ENCODE measurements at regions not wholly inside any gene's neighbourhood (a gene's known extent, or its start where the extent isn't known, plus 50 kb on each side); places are given as distances from the start of the nearest gene placed in this dataset.

DNA sequence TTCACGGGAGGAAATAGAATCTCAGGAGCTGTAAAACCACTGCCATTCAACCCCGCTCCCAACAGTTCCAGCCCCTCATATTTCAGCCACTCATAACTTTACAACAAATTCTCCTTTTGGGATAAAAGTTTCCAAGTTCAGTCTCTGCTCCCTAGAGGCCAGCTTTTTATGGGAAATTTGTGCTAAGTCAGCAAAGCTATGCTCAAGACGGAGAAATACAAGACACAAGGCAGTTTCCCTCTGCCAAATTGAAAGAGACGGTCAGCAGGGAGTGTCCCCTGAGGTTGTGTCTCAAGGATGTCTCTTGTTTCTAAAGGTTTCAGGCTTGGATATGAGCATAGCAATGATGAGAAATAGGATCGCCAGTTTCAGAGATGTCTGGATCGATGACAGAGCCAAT lies 608.6 kb downstream of the CCDC171 start:
- DNase-seq: no peak

DNA sequence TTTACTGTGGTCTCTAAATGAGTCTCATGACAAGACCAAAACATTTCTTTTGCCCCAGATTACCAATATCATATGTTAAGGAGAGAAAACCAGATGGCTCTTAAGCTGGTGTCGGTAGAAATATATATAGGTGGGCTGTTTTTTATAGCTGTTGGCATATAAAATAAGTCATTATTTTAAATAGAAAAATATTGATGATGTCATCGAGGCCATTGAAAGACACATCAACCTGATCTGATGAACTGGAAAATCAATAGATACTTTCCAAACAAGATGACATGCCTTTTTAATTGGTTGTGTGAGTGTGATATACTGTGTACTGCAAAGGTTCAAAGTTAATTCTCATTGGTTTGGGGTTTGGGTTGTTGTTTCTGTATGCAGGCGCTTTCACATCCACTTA lies 617.3 kb downstream of the CCDC171 start:
- no peak for DNase-seq

DNA sequence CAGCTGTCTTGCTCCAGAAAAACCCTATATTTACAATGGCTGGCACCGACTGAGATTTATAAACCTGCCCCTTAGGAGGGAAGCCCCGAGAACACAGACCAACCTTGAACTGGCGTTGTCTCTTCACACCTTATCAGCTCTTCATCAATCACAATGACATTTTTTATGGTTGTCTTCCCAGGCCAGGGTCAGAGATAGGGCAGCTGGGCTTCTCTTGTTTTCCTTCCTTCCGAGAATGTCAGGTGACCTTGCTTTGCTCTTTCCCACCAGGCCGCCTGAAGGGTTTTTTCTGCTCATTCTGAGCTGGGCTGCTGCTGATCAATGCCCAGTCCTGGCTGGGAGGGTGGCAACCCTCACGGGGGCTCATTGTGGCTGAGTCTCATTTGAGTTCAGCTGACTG lies 619.1 kb downstream of the CCDC171 start:
- no peak for DNase-seq

DNA sequence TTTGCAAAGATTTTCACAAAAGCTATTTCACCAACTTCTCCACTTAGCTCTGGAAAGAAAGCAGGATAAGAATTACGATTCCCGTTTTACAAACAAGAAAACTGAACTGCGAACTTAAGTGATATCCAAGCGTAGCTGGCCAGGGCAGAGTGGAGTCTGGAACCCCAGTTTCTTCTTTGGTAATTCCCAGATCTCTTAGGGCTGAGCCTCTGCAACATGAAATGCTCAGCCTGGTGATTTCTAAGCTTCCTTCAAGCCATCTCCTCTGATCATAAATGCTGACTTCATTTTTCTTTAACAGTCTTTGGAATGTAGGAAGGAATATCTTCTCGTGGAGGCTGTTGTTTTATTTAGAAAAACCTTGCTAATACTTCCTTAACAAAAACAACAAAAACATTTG lies 620.0 kb downstream of the CCDC171 start:
- DNase-seq: no peak

DNA sequence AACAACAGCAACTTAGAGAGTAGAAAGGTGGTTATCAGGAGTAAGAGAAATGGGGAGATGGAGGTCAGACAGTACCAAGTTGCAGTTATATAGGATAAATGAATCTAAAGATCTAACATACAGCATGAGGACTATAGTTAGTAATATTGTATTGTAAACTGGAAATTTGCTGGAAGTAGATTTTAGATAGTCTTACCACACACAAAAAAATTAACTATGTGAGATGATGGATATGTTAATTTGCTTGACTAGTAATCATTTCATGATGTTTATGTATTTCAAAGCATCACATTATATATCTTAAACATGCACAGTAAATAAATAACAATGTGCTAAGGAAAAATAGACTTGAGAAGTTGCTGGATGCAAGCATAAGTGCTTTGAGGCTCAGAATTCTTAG lies 622.1 kb downstream of the CCDC171 start:
- DNase-seq: no peak

DNA sequence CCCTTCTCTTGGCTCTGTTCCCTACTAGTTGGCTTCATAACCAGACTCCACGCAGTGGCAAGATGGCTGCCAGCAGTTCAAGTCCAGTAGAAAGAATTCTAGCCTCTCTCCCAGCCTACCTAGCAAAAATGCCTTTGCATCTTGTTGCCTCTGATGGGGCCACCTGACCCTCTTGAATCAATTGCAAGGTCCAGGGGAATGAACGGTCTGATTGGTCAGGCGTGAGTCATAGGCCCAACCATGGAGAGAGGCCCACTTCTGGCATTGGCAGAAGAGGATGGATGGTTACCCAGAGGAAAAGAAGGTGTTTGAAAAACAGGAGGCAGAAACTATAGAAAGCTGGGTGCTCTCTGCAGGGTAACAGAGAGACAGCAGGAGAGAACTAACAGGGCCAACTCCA lies 622.6 kb downstream of the CCDC171 start:
- no peak for DNase-seq

DNA sequence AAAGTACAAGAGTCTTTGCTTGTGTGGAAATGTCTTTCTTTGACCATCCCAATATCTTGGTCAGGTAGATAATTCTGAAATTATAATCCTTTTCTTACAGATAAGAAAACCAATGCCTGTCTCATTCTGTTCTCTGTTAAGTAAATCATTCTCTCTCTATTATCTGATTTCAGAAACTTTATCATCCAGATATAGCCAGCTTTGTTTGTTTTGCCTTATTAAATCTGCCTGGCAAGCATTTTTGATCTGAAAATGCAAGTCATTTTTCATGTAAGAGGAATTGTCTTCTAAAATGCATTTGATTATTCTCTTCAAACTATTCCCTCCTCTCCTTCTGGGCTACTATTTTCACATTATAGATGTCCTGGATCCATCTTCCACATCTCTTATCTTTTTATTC lies 625.5 kb downstream of the CCDC171 start:
- DNase-seq: no peak

DNA sequence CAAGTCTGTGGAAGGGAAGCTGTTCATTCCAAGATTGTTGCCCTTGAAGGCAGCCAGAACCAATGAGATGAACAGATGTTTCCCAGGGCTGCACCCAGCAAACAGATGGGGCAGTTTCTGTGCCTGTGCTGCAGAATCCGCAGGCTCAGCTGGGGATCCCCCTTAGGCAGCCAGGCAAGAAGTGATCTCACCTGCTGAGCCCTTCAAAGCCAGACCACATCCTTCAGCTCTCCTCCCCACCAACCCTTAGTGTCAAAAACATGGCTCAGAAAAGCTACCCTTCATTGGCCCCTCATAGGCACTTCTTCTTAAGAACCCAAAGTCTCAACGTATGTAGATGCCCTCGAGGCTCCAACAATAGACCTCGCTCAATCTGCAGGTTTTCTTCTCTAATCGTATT lies 626.7 kb downstream of the CCDC171 start:
- DNase-seq: no peak

DNA sequence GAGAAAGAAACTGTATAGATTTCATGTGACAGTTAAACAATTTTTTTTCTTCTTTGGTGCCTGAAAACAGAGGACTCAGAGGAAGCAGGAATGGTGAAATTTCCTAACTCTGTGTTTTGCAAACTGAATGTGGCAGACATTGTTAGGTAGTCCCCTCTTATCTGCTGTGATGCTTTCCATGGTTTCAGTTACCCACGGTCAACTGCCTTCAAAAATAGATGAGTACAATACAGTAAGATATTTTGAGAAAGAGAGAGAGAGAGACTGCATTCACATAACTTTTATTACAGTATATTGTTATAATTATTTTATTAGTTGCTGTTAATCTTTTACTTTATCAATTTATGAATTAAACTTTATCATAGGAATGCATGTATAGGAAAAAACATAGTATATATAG lies 627.2 kb downstream of the CCDC171 start:
- no peak for DNase-seq

DNA sequence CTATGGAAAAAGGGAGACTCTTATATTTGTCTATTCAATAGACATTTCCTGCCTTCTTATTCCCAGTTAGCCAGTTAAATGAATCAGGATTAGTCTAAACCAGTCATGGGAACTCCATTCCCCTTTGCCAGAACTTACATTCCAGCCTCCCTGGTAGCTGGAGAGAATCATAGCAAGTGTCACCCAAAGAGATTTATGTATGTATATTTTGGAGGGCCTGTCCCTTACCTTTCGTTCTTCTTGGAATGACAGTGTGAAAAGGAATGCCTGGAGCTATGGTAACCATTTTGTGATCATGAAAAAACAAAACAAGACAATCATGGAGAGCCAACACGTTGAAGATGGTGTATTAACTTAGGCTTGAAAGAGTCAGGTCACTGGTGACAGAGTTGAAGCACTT lies 627.7 kb downstream of the CCDC171 start:
- no peak for DNase-seq

DNA sequence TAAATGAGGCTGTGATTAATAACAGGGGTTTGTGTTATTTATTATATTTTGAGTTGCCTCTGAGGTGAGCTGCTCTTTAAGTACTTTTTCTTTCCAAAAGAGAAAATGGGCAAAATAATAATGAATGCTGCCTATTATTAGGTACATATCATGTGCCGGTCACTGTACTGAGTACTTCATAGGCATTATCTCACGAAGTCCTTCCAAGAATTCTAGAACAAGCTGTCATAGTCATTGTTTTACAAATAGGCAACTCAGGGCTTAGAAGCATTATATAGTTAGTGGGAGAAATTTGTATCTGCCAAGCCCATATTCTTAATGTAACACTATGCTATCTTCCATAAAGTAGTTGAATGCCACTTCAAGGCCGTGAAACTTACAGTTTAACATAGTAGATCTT lies 628.7 kb downstream of the CCDC171 start:
- no peak for DNase-seq

DNA sequence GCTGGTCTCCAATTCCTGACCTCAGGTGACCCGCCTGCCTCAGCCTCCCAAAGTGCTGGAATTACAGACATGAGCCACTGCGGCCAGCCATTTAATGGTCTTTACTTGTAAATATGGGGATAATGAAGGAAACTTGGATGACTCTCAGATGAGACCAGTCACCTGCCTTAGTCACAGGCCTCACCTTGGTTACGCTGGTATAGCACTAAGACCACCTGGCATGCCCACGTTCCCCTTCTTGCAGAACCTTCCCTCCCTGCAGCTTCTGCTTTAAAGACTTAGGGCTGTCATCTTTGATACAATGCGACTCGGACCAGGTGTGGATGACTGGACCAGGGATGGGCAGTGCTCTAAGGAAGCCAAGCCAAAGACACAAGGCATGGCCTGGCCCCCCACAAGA lies 629.9 kb downstream of the CCDC171 start:
- no peak for DNase-seq

DNA sequence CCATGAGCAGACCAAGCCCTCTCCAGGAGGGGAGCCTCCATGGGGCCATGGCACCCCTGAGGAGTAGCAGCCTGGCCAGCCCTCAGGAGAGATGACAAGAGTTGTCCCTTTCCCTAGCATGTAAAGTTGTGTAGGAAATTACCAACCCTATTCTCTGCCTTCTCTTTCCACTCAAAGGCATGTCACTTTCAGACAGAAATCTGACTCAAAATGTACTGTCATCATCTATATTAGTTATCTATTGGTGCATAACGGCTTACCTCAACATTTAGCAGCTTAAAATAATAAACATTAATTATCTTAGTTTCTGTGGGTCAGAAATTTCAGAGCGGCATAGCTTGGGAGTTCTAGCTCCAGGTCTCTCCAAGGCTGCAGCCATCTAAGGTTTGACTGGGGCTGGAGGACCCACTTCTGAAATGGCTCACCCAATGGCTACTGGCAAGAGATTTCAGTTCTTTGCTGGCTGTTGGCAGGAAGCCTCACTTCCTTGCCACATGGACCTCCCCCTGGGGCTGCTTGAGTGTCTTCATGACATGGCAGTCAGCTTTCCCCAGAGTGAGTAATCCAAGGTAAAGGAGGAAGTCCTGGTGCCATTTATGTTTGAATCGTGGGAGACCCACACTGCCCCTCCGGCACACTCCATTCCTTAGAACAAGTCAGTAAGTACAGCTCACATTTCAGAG lies 632.3 kb downstream of the CCDC171 start:
- no peak for DNase-seq

DNA sequence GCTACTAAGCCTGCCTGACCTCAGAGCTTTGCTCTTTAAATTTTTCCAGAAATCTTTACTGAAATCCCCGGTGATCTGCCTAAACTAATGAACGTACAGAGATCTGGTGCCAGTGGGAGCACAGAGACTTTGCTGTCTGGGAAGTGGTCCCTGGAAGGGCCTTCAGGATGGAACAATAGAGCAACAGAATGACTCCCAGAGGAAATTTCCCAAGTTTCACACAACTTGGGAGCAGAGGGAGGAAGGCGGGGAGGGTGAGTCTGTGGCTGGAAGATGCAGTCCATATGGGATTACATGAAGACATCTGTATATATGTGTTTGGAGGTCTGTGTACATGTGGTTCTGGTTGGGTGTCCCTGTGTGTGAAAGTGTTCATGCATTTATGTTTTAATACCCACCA lies 638.3 kb downstream of the CCDC171 start:
- no peak for DNase-seq

DNA sequence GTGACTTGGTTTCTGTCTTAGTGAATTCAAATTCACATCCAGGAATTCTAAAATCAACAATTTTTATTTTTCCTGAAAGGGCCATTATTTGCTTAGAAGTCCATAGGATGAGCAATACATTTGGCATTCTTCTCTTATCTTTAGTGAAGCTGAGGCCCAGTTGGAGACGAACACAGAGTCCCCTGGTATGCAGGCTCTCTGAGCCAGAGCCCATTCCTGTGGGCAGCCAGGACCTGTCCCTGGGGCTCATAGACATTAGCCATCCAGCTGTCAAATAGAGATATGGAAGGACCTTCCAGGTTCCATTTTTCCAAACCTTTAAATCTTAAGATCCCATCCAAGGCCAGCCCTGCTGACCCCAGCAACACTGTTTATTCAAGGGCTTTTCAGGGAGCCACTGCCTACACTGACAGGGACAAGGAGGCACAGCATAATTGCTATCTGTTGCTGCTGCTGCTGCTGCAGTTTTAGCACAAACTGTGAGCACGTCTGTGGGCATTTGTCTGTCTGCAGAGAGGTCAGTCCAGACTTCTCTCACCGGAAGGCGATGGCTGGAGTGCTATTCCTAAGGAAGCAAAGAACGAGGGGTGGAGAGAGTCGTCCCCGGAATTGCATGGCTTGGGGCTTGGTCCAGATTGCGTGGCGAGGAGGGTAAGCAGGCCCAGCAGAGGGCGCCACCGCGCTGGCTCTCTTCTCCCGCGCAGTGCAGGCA lies 639.0 kb downstream of the CCDC171 start:
- DNase-seq: no peak

DNA sequence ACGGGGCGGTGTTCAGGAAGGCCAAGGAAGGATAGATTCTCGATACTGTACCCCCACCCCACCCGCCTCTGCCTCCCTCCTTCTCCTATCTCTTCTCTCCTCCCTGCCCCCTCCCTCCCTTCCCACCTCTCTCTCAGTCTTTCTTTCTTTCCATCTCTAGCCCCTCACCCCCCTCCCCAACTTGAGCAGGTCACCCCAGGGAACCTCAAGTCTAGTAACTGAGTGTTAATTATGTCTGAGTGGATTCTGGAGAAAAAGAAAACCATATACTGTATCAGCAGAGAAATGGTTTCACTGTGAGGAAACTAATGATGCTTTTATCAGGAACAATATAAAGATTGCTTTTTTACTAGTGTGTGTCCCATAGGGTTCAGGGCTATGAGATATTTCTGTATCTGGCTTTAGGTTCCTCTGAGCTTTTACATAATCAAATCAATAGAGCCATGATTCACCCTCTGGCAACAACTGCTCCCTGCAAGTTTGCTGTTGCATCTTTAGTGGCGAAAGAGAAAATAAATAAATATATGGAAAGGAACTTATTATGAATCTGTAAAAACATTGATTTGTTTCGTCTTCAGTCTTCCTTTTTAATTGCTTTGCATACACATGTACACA lies 639.7 kb downstream of the CCDC171 start:
- no peak for DNase-seq

DNA sequence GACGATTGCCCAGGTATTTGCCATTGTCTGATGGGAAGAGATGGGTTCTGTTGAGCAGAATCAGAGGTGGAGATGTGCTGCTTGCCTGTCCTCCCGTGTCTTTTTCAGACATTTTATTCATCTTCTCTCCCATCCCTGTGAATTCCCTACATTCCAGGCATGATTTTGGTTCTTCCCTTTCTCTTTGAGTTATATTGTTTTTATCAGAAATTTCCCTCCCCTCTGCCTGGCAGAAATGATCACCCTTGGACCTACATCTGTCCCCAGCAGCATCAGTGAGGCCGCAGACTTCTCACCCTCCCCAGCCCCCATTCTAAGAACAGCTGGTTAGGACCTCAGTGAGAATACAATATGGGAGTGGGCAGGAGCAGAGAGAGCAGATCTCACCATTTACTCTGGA lies 640.2 kb downstream of the CCDC171 start:
- DNase-seq: no peak

DNA sequence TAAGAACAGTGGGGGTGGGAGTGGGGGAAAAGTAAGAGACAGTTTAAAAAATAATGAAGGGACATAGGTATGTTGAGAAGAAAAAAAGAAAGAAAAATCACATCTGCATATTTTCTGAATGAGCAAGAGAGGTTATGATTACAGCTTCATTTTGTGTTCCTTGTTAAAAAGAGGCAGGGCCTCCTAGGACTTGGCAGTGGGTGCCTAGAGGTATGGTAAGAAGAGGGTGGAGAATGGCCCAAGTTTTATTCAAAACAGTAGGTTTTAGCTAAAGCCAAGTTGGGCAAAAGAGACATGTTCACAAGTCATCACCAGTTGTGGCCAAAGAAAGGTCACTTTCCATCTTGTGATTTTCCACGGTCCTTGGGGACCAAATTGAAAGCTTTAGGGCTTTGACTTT lies 643.4 kb downstream of the CCDC171 start:
- no peak for DNase-seq

DNA sequence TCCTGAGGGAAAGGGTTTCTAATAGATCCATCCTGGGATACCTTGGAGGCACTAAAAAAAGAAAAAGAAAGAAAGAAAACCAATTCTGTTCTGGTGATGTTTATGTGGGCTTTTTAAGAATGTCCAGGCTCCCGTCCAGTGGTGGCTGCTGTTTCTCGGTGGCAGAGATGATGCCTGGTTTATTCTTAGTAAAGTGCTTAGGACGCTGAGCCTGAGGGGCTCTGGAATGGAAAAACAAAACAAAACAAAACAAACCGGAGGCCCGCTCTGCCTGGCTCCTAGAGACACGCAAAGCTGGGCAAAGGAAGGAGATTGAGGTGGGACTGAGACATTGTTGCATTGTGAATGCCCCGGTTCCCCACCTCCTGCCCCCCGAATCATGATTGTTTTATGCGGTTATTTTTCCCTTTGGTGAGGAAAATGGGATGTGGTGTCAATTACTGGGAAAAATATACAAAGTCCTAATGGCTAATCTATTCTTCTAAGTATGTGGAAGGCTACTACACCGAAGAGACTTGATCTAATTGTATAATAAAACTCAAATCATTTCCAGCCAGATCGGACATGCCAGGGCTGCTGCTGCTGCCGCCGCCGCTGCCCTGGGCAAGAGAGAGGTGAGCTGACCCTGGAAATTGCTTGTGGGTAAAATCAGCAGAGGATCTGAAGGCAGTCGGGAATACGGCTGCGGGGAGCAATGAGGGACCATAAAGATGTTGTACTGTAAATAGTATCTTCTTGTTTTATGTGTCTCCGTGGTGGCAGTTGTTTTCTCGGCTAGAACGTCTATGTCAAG lies 644.9 kb downstream of the CCDC171 start:
- no peak for DNase-seq

DNA sequence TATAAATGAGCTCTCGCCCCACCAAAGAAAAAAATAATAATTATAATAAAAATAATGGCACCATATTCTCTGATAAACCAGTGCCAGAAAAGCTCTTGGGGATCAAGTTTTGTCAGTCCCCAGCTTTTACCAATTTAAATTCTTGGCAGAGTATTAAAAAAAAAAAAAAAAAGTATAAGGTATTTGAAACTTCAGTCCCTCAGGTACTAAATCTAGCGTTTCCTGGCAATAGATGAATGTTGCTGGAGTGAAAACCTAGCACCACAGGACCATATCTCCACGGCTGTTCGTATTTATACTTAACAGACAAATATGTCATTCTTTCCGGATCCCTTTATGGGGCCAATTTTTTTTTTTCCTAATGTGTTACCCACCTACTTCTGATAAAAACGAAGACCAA lies 646.2 kb downstream of the CCDC171 start:
- DNase-seq: no peak

DNA sequence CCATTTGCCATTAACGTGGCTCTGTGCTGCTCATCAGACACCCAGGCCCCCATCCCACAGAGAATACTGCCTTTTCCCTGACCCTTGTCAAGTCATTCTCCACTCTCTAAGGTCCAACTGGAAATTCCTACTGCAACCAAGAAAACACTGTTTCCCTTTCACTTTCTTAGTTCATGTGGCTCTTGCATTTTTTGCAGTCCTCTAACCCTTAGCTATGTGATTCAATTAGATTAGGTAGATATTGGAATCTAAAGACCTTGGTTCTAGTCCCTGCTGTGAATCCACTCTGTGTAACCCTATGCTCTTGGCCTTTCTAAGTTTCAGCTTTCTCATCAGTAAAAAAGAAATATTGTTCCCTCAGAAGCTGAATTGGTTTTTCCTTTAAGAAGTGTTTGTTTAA lies 649.4 kb downstream of the CCDC171 start:
- no peak for DNase-seq

DNA sequence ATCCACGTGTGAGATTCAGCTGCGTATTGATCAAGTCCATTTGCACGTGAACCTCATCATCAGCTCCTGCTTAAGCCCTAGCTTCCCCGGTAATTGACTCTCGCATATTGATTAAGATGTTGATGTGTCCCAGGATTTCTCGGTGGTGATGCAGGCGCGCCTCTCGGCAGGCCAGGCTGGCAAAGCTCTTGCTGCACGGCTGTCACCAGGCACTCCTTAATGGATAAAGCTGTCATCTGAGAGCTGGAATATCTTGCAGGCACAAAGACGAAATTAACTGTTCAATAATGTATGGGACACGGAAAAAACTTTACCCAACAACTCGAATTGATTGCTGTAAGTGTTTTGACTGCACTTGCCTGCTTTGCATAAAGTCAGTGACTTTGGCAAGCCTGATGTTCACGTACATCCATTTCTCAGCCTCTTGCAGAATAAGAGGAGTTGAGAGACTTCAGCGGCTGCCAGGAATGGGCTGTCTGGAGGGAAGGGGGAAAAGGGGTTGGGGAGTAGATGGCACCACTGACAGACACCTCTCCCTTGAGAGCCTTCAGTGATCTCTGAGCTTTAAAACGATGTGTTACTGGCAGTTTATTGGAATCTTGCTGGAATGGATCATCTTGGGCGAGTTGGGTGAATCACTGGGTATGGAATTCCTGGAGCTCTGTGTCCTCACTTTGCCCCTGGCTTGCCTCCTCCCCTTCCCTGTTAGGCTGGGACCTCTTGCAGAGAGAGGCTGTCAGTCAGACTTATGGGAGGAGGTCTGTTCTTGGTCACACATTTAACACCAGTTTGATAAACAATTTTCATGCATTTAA lies 650.3 kb downstream of the CCDC171 start:
- DNase-seq: no peak
